Prostate gland (tissue), 2 donors: ENCODE measurements at regions not wholly inside any gene's neighbourhood (a gene's known extent, or its start where the extent isn't known, plus 50 kb on each side); places are given as distances from the start of the nearest gene placed in this dataset.

ENCODE experiments used
- CTCF ChIP-seq, 4 experiments: fragments of 200-600 bp in 2 of 4; fragments of 450-650 bp in 2 of 4; sonication (generic) in 2 of 4; IDR thresholded peaks; 1 replicate in 3 of 4; 2 replicates in 1 of 4; pipeline ENCODE4 v1.5.1; 2016 to 2019; ENCODE audit warnings: antibody characterized with exemption in 4 of 4, mild to moderate bottlenecking in 2 of 4, moderate library complexity in 2 of 4
- POLR2A ChIP-seq: fragments of 450-650 bp; IDR thresholded peaks from one replicate; pipeline ENCODE4 v1.6.1; 2016; ENCODE audit warnings: antibody characterized with exemption, mild to moderate bottlenecking
- POLR2AphosphoS5 ChIP-seq: sonication (generic); formaldehyde crosslinking; IDR thresholded peaks from one replicate; pipeline ENCODE4 v1.6.1; 2017; ENCODE audit warnings: antibody characterized with exemption

DNA sequence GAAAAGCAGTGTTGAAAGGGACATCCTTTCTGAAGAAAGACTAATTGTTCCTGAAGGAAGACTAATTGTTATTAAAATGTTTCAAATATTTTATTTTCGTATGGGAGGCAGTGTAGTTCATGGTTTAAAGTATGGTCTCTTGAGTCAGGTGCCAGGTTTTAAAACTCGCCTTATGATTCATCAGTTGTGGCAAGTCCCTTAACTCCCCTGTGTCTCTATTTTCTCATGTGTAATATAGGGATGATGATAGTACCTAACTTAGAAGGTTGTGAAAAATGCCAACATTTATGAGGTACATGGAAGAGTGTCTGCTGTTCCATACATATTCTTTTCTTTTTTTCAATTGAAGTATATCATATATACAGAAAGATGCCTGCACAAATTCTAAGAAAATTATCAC lies 414.2 kb upstream of the DIPK2B start:
- TF ChIP-seq POLR2AphosphoS5 (no peak), CTCF (IDR thresholded peaks at IDR 0.05) (no peak), POLR2A (no peak)
